NAMALWA (cell line): ENCODE measurements at regions not wholly inside any gene's neighbourhood (a gene's known extent, or its start where the extent isn't known, plus 50 kb on each side); places are given as distances from the start of the nearest gene placed in this dataset.

ENCODE experiments used
- DNase-seq: peaks from one replicate; pipeline ENCODE4 v3.0.0-alpha.2; 2015; ENCODE audit warnings: low spot score

- no peak for DNase-seq
These were observed 333.4 kb upstream of the CHD6 start for GRCh38 chr20:41951615-41952014.

- DNase-seq, result no peak
These were observed 321.5 kb upstream of the CHD6 start for GRCh38 chr20:41939659-41940058.

DNA sequence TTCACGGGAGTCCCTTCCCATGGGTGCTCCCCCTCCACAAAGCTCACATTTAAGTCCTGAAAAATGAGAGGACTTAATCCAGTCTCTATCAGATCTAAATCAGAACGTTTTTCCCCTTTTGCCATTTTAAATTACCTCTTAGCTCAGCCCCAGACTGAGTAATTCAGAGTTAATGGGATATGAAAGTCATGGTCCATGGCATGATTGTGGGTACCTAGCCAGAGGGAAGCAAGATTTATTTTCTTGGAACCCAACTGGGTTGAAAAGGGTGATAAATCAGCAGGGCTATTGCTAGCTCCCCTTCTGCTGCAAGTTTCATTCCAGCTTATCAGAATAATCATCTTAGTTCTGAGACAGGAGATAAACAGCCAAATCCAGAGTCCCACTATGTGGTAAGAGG lies 320.2 kb upstream of the CHD6 start:
- DNase-seq, result no peak

GRCh38 chr20:41935259-41935791 lies 317.1 kb upstream of the CHD6 start:
- DNase-seq, result no peak

GRCh38 chr20:41932431-41932830 lies 314.3 kb upstream of the CHD6 start:
- no peak for DNase-seq

DNA sequence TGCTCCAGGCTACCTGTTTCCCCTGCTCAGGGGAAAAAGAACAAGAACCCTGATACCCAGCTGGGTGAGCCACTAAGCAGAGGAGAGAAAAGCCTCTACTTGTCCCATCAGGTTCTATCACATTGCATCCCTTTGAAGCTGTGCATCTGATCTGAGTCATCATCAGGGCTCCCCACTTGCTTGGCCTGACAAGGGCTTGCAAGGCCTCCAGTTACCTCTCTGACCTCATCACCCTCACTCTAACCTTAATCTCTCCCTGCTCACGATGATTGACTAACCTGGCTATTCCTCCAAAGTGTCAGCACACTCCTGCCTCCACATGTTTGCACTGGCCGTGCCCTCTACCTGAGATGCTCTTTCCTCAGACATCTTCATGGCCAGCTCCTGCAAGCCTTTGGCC lies 309.5 kb upstream of the CHD6 start:
- no peak for DNase-seq

GRCh38 chr20:41927189-41927588 lies 309.0 kb upstream of the CHD6 start:
- DNase-seq, result no peak

- no peak for DNase-seq
These were observed 307.3 kb upstream of the CHD6 start for GRCh38 chr20:41925476-41925875.

GRCh38 chr20:41923624-41924023 lies 305.4 kb upstream of the CHD6 start:
- DNase-seq, result no peak

- no peak for DNase-seq
These were observed 295.0 kb upstream of the CHD6 start for GRCh38 chr20:41913146-41913545.

GRCh38 chr20:41910558-41910957 lies 292.4 kb upstream of the CHD6 start:
- DNase-seq, result no peak

- DNase-seq, result no peak
These were observed 287.0 kb upstream of the CHD6 start for GRCh38 chr20:41905199-41905598.

DNA sequence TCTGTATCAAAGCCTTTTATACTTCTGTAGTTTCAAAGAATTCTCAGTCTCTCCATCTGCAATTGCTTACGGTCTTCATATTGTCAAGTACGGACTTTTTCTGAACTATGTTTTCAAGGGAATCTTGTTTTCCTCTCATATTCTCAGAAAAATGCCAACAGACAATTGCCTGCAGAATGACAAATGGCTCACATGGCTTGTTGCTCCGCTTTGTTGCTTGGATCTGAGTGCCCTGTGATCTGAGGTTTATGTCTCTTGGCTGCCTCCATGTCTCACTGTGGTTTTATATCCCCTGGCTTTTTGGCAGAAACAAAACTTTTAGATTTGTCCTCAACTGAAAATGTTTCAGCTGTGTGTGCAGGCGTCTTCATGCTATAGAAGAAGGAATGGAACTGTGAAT lies 285.4 kb upstream of the CHD6 start:
- DNase-seq, result no peak

- no peak for DNase-seq
These were observed 284.2 kb upstream of the CHD6 start for GRCh38 chr20:41902346-41902745.

GRCh38 chr20:41900201-41900691 lies 282.1 kb upstream of the CHD6 start:
- no peak for DNase-seq

DNA sequence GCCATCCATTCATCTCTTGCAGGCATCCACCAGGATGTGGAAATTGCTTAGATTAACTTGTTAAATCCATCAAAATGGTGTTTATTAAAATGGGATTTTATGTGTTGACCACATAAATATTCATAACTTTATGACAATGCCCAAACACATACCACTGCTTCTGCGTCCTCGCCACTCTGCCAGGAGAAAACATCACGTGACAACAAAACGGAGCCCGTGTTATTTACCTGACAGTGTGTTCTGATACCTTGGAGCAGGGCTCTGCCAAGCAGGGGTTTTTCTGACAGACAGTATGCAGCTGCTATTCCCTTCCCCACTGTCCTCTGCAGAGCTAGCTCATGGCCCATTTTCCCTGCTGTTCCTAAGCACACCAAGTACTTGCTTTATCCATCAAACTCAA lies 279.5 kb upstream of the CHD6 start:
- no peak for DNase-seq

- DNase-seq, result no peak
These were observed 277.3 kb upstream of the CHD6 start for GRCh38 chr20:41895241-41896032.

DNA sequence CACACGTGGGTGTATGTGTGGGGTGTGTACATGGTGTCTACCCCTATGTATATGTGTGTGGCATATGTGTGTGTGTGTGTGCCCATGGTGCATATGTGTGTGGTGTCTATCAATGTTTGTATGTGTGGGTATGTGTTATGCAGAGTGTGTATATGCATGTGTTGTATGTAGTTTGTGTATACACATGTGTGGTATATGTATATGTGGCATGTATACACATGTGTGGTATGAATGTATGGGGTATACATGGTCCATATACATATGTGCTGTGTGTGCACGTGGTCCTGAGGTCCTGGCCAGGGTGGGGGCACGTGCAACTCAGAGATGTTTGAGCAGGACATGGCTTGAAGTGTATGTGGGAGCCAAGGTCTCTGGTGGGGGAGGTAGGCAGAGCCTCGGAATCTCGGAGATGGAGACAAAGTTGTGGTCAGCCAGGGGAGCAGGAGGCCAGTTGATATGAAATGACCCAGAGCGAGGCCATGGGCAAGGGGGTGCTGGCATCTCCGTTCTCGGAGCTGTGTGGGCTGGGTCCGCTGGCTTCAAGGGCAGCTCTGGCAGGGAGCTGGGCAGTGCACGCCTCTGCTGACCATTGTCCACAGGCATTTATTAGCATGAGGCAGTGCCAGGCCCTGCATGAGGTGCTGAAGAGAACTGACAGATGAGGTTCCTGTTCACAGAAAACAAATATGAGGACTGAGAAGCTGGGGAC lies 276.2 kb upstream of the CHD6 start:
- DNase-seq, result no peak

DNA sequence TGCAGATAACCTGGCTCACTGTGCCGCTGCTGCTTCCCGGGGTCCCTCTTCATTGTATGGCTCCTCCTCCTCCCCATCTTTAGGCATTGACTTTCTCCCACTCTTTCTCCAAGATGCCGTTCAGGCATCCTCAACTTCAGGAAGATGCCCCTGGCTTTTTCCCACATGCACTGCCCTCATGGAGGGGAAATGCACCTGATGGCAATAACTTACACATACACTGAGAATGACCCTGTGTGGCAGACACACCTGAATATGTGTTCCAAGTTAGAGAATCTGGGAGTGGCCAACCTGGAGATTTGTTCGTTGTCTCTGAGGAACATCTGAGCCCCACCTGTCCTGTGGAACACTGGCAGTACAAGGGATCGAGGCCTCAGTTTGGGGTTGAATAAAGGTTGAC lies 273.9 kb upstream of the CHD6 start:
- DNase-seq, result no peak

- DNase-seq, result no peak
These were observed 271.7 kb upstream of the CHD6 start for GRCh38 chr20:41889844-41890224.

DNA sequence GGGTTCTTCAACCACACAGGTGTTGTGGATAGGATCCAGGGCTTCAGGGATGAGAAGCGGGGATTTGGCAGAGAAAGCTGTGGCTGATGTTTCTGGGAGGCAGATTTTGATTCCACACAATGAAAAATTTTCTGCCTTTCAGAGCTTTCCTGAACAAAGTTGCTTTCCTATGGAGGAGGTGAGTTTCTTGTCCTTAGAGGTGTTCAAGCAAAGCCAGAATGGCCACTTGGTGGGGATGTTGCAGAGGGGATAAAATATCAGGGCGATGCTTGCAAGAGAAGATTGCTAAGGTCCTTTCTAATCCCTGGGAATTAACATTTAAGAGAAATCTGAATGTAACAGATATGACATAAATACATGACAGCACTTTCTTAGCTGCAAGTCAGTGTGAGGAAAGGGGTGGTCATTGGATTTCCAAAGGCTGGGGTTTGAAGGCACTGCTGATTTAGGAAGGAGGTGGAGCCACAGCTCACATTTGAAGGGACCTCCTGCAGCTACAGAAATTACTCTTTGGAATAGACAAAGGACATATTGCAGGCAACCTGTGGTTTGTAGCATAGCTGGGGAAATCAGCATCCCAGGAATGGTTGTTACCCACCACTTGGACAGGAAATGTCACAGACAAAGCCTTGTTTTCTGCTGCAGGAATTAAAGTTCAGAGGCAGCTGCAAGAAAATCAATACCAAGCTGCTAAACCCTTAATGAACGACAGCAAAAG lies 271.1 kb upstream of the CHD6 start:
- DNase-seq, result peak; percentile 10

DNA sequence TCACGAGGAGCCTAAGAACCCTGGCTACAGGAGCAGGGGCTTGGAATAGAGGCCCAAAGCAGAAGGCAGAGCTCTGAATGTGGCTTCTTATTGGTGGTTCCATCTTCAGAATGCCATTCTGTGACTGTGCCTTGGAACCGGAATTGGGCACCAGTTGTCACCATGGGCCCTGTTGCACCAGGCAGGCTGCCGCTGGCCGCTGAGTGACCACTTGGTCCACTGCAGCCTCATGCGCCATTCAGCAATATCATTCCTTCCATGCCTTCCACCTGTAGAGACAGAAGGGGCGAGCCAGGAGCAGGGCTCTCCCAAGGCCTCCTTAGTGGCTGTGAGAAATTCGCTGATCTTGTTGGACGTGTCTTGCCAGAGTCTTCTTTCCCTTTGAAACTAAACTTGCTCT lies 270.3 kb upstream of the CHD6 start:
- no peak for DNase-seq

DNA sequence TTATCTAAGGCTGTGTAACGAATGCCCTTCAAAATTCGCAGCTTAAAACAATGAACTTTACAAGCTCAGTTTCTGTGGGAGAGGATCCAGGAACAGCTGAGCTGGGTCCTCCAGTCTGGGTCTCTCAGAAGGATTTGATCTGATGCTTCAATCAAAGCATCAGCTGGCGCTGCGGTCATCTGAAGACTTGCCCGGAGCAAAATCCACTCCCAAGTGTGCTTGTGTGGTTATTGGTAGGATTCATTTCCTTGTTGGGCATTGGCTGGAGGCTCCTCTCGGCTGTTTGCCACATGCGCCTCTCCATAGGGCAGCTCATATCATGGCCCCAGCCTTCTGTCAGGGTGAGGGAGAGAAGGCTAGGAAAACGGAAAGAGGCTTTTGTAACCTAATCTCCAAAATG lies 269.3 kb upstream of the CHD6 start:
- DNase-seq, result no peak
